ENCODE measurements at regions not wholly inside any gene's neighbourhood (a gene's known extent, or its start where the extent isn't known, plus 50 kb on each side); places are given as distances from the start of the nearest gene placed in this dataset.

GRCh38 chr3:90253131-90253530, 1145.7 kb downstream of the EPHA3 start:
- TF ChIP-seq, protein P1, sequence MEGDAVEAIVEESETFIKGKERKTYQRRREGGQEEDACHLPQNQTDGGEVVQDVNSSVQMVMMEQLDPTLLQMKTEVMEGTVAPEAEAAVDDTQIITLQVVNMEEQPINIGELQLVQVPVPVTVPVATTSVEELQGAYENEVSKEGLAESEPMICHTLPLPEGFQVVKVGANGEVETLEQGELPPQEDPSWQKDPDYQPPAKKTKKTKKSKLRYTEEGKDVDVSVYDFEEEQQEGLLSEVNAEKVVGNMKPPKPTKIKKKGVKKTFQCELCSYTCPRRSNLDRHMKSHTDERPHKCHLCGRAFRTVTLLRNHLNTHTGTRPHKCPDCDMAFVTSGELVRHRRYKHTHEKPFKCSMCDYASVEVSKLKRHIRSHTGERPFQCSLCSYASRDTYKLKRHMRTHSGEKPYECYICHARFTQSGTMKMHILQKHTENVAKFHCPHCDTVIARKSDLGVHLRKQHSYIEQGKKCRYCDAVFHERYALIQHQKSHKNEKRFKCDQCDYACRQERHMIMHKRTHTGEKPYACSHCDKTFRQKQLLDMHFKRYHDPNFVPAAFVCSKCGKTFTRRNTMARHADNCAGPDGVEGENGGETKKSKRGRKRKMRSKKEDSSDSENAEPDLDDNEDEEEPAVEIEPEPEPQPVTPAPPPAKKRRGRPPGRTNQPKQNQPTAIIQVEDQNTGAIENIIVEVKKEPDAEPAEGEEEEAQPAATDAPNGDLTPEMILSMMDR (IDR thresholded peaks at IDR 0.05) = no peak
- no peak for TF ChIP-seq POLR2A (IDR thresholded peaks at IDR 0.05)
